H1 (cell line): ENCODE measurements at regions not wholly inside any gene's neighbourhood (a gene's known extent, or its start where the extent isn't known, plus 50 kb on each side); places are given as distances from the start of the nearest gene placed in this dataset.

Source experiments
- KDM4A ChIP-seq: IDR thresholded peaks from one replicate; pipeline ENCODE4 v1.7.1; 2012; ENCODE audit warnings: low read depth, mild to moderate bottlenecking, moderate library complexity, low read length, inconsistent platforms; ENCODE audit not compliant: severe bottlenecking
- TEAD4 ChIP-seq: IDR thresholded peaks from 2 replicates; pipeline ENCODE4 v1.6.1; 2012; ENCODE audit warnings: low read depth, low read length, inconsistent platforms, mixed read lengths
- ZNF274 ChIP-seq: IDR thresholded peaks from 2 replicates; pipeline ENCODE4 v1.7.0; 2012; ENCODE audit warnings: low read length, borderline replicate concordance; ENCODE audit errors: extremely low read depth
- TF ChIP-seq, protein P1 (sequence below): fragments of 300-600 bp; sonication (generic); IDR thresholded peaks from 2 replicates; pipeline ENCODE4 v1.7.1; 2012; ENCODE audit warnings: low read length, moderate library complexity, mild to moderate bottlenecking, inconsistent platforms; ENCODE audit not compliant: insufficient replicate concordance

- TF ChIP-seq, protein P1, sequence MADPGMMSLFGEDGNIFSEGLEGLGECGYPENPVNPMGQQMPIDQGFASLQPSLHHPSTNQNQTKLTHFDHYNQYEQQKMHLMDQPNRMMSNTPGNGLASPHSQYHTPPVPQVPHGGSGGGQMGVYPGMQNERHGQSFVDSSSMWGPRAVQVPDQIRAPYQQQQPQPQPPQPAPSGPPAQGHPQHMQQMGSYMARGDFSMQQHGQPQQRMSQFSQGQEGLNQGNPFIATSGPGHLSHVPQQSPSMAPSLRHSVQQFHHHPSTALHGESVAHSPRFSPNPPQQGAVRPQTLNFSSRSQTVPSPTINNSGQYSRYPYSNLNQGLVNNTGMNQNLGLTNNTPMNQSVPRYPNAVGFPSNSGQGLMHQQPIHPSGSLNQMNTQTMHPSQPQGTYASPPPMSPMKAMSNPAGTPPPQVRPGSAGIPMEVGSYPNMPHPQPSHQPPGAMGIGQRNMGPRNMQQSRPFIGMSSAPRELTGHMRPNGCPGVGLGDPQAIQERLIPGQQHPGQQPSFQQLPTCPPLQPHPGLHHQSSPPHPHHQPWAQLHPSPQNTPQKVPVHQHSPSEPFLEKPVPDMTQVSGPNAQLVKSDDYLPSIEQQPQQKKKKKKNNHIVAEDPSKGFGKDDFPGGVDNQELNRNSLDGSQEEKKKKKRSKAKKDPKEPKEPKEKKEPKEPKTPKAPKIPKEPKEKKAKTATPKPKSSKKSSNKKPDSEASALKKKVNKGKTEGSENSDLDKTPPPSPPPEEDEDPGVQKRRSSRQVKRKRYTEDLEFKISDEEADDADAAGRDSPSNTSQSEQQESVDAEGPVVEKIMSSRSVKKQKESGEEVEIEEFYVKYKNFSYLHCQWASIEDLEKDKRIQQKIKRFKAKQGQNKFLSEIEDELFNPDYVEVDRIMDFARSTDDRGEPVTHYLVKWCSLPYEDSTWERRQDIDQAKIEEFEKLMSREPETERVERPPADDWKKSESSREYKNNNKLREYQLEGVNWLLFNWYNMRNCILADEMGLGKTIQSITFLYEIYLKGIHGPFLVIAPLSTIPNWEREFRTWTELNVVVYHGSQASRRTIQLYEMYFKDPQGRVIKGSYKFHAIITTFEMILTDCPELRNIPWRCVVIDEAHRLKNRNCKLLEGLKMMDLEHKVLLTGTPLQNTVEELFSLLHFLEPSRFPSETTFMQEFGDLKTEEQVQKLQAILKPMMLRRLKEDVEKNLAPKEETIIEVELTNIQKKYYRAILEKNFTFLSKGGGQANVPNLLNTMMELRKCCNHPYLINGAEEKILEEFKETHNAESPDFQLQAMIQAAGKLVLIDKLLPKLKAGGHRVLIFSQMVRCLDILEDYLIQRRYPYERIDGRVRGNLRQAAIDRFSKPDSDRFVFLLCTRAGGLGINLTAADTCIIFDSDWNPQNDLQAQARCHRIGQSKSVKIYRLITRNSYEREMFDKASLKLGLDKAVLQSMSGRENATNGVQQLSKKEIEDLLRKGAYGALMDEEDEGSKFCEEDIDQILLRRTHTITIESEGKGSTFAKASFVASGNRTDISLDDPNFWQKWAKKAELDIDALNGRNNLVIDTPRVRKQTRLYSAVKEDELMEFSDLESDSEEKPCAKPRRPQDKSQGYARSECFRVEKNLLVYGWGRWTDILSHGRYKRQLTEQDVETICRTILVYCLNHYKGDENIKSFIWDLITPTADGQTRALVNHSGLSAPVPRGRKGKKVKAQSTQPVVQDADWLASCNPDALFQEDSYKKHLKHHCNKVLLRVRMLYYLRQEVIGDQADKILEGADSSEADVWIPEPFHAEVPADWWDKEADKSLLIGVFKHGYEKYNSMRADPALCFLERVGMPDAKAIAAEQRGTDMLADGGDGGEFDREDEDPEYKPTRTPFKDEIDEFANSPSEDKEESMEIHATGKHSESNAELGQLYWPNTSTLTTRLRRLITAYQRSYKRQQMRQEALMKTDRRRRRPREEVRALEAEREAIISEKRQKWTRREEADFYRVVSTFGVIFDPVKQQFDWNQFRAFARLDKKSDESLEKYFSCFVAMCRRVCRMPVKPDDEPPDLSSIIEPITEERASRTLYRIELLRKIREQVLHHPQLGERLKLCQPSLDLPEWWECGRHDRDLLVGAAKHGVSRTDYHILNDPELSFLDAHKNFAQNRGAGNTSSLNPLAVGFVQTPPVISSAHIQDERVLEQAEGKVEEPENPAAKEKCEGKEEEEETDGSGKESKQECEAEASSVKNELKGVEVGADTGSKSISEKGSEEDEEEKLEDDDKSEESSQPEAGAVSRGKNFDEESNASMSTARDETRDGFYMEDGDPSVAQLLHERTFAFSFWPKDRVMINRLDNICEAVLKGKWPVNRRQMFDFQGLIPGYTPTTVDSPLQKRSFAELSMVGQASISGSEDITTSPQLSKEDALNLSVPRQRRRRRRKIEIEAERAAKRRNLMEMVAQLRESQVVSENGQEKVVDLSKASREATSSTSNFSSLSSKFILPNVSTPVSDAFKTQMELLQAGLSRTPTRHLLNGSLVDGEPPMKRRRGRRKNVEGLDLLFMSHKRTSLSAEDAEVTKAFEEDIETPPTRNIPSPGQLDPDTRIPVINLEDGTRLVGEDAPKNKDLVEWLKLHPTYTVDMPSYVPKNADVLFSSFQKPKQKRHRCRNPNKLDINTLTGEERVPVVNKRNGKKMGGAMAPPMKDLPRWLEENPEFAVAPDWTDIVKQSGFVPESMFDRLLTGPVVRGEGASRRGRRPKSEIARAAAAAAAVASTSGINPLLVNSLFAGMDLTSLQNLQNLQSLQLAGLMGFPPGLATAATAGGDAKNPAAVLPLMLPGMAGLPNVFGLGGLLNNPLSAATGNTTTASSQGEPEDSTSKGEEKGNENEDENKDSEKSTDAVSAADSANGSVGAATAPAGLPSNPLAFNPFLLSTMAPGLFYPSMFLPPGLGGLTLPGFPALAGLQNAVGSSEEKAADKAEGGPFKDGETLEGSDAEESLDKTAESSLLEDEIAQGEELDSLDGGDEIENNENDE = no peak
- TF ChIP-seq KDM4A (no peak), TEAD4 (no peak), ZNF274 (no peak)
These were observed 182.4 kb upstream of the CDK1 start (continued) for GRCh38 chr10:60595852-60596251.
